Heart left ventricle (tissue), 16 donors: ENCODE measurements at regions not wholly inside any gene's neighbourhood (a gene's known extent, or its start where the extent isn't known, plus 50 kb on each side); places are given as distances from the start of the nearest gene placed in this dataset.

Experiments
- ATAC-seq, 4 donors: fragments of 200-7000 bp; cut with Tn5 transposase; one replicate each; pipeline ENCODE4 v1.9.1; 2020 to 2022; ENCODE audit warnings: moderate library complexity in 4 of 4, mild to moderate bottlenecking in 3 of 4, moderate number of reproducible peaks in 1 of 4
- DNase-seq, 5 donors: peaks; one replicate each; pipeline ENCODE4 v3.0.0-alpha.2; 2020
- H3K27ac ChIP-seq, 12 donors: fragments of 200-600 bp; sonication (generic) in 4 of 12; one replicate each; pipeline versions ENCODE4 v1.5.0 to v1.8.0; 2016 to 2022; ENCODE audit warnings: mild to moderate bottlenecking in 2 of 12
- H3K27me3 ChIP-seq, 9 donors: fragments of 200-600 bp; sonication (generic) in 2 of 9; one replicate each; pipeline versions ENCODE4 v1.5.1 to v1.8.0; 2016 to 2022; ENCODE audit warnings: mild to moderate bottlenecking in 3 of 9
- H3K36me3 ChIP-seq, 9 donors: fragments of 200-600 bp; sonication (generic) in 2 of 9; one replicate each; pipeline versions ENCODE4 v1.5.0 to v1.8.0; 2018 to 2022; ENCODE audit warnings: mild to moderate bottlenecking in 2 of 9
- H3K4me1 ChIP-seq, 12 donors: fragments of 200-600 bp; sonication (generic) in 4 of 12; one replicate each; pipeline versions ENCODE4 v1.5.0 to v1.8.0; 2016 to 2022; ENCODE audit warnings: mild to moderate bottlenecking in 3 of 12
- H3K4me3 ChIP-seq, 12 donors: fragments of 200-600 bp; sonication (generic) in 4 of 12; one replicate each; pipeline versions ENCODE4 v1.5.0 to v1.8.0; 2017 to 2022; ENCODE audit warnings: mild to moderate bottlenecking in 9 of 12, moderate library complexity in 4 of 12
- H3K9me3 ChIP-seq, 12 donors: fragments of 200-600 bp; sonication (generic) in 4 of 12; one replicate each; pipeline versions ENCODE4 v1.5.0 to v1.8.0; 2016 to 2022; ENCODE audit warnings: mild to moderate bottlenecking in 1 of 12
- CTCF ChIP-seq, 12 donors: fragments of 200-600 bp; sonication (generic) in 4 of 12; IDR thresholded peaks; one replicate each; pipeline versions ENCODE4 v1.5.0 to v1.8.0; 2018 to 2022; ENCODE audit warnings: antibody characterized with exemption in 12 of 12, mild to moderate bottlenecking in 5 of 12
- POLR2A ChIP-seq, 2 donors: fragments of 450-650 bp; IDR thresholded peaks; one replicate each; pipeline ENCODE4 v1.6.1; 2017; ENCODE audit warnings: antibody characterized with exemption in 2 of 2, mild to moderate bottlenecking in 2 of 2, moderate library complexity in 2 of 2
- WGBS, 4 donors: extraction: QIAGEN DNeasy Blood & Tissue Kit in 2 of 4; methylation state at CpG; one replicate each; pipeline versions ENCODE4 v1.1.5 to v1.1.7; 2013 to 2018; 5-methylcytosine and 5-hydroxymethylcytosine counted together
- intact Hi-C, 10 donors: fragments of 100-400 bp; cut with DNase I; formaldehyde crosslinking; loops; one replicate each; pipeline versions ENCODE4 v1.11.1 to v1.14.2; 2022
- donor health status: ischemic (EF 13 %, LVEDD 7.1; RV severe dilation, severe dysfunction).
- donor health status: healthy with polysubstance abuse.
- donor health status: DM: no; HTN: yes; CAD: no.
- donor health status: DM: no; HTN: no; CAD: no.
- donor health status: ischemic (EF 25% LVEDD 6.9; RV normal size, moderate dysfunction).
- donor health status: ischemic (EF 25% LVEDD 5.7; RV mildly dilated, moderate dysfunction).
- donor health status: healthy.
- donor health status: DM: yes; HTN: yes; CAD: no.
- donor health status: ischemic (EF 35%, LVEDD 5.7; RV mildly dilated, moderate dysfunction).
- donor health status: nonischemic (EF 11% LVEDD 7.7; RV severe dilation, severe dysfunction).
- donor health status: DM: yes; HTN: yes; CAD: no.
- donor health status: PGD.
- donor health status: ischemic (EF 29% LVEDD 5.4; RV normal size, mild dysfunction).
- donor health status: nonischemic (EF 23%, LVEDD 6.1; RV moderate dilation, normal function).

GRCh38 chr14:47857646-47858045, 182.2 kb upstream of the MDGA2 start:
- DNase-seq (no peak), ATAC-seq (no peak)
- Histone ChIP-seq H3K27me3 (no peaks in the 10 kb centered on the region), H3K36me3 (no peaks in the 10 kb centered on the region), H3K9me3 (peaks cover 0 to 10% (median 0%) of the 10 kb centered on the region in 12 donors), H3K27ac (no peak overlapping the region), H3K4me1 (no peaks in the 10 kb centered on the region), H3K4me3 (no peak overlapping the region)
- WGBS, 4 donors = 68 to 81% (median 73%) methylated on average over 4 of the region's 4 CpGs
- intact Hi-C loops = no loop called here
- TF ChIP-seq CTCF (IDR thresholded peaks at IDR 0.05) (no peak), POLR2A (IDR thresholded peaks at IDR 0.05) (no peak)

- no peaks in the 10 kb centered on the region for H3K27me3 ChIP-seq
- H3K27ac ChIP-seq = no peak overlapping the region
- intact Hi-C loops = no loop called here
- H3K9me3 ChIP-seq = peaks cover 0 to 4% (median 0%) of the 10 kb centered on the region in 12 donors
- no peaks in the 10 kb centered on the region for H3K4me1 ChIP-seq
- WGBS, 4 donors = 0 to 48% (median 23%) methylated on average over 1 of the region's 1 CpG
- H3K4me3 ChIP-seq = no peak overlapping the region
- no peak for TF ChIP-seq CTCF (IDR thresholded peaks at IDR 0.05)
- TF ChIP-seq POLR2A (IDR thresholded peaks at IDR 0.05) = no peak
- no peak for ATAC-seq
- DNase-seq = no peak
- no peaks in the 10 kb centered on the region for H3K36me3 ChIP-seq
These were observed 176.9 kb upstream of the MDGA2 start for GRCh38 chr14:47852278-47852677.

GRCh38 chr14:47846008-47846407, 170.6 kb upstream of the MDGA2 start:
- peaks cover 0 to 14% (median 0%) of the 10 kb centered on the region in 12 donors for H3K9me3 ChIP-seq
- H3K4me3 ChIP-seq = no peak overlapping the region
- no peaks in the 10 kb centered on the region for H3K4me1 ChIP-seq
- ATAC-seq (no peak), DNase-seq (no peak)
- no peak overlapping the region for H3K27ac ChIP-seq
- intact Hi-C loops = no loop called here
- 38 to 62% (median 46%) methylated on average over 1 to 4 of the region's 4 CpGs for WGBS, 4 donors
- no peak for TF ChIP-seq POLR2A (IDR thresholded peaks at IDR 0.05)
- no peak for TF ChIP-seq CTCF (IDR thresholded peaks at IDR 0.05)
- no peaks in the 10 kb centered on the region for H3K36me3 ChIP-seq
- no peaks in the 10 kb centered on the region for H3K27me3 ChIP-seq

GRCh38 chr14:47843236-47843635, 167.8 kb upstream of the MDGA2 start:
- 58 to 84% (median 68%) methylated on average over 2 of the region's 2 CpGs for WGBS, 4 donors
- Histone ChIP-seq H3K4me1 (no peaks in the 10 kb centered on the region), H3K36me3 (no peaks in the 10 kb centered on the region), H3K4me3 (no peak overlapping the region), H3K9me3 (peaks cover 0 to 14% (median 0%) of the 10 kb centered on the region in 12 donors), H3K27ac (no peak overlapping the region), H3K27me3 (no peaks in the 10 kb centered on the region)
- DNase-seq (no peak), ATAC-seq (no peak)
- intact Hi-C loops = no loop called here
- TF ChIP-seq POLR2A (IDR thresholded peaks at IDR 0.05) (no peak), CTCF (IDR thresholded peaks at IDR 0.05) (no peak)
